Suprapubic skin (tissue), 3 donors: ENCODE measurements at regions not wholly inside any gene's neighbourhood (a gene's known extent, or its start where the extent isn't known, plus 50 kb on each side); places are given as distances from the start of the nearest gene placed in this dataset.

Experiments
- CTCF ChIP-seq, 2 donors: fragments of 200-600 bp in 1 of 2; fragments of 450-650 bp in 1 of 2; sonication (generic) in 1 of 2; IDR thresholded peaks; one replicate each; pipeline ENCODE4 v1.5.1; 2016 to 2019; ENCODE audit warnings: antibody characterized with exemption in 2 of 2, mild to moderate bottlenecking in 1 of 2, moderate library complexity in 1 of 2
- POLR2A ChIP-seq, 2 donors: fragments of 450-650 bp; IDR thresholded peaks; one replicate each; pipeline ENCODE4 v1.6.1; 2017; ENCODE audit warnings: antibody characterized with exemption in 2 of 2, mild to moderate bottlenecking in 2 of 2, moderate library complexity in 2 of 2

GRCh38 chr5:97245386-97245785 lies 62.3 kb upstream of the RIOK2 start:
- no peak for TF ChIP-seq CTCF (IDR thresholded peaks at IDR 0.05)
- no peak for TF ChIP-seq POLR2A (IDR thresholded peaks at IDR 0.05)
